T follicular helper cell (primary cell): ENCODE measurements at regions not wholly inside any gene's neighbourhood (a gene's known extent, or its start where the extent isn't known, plus 50 kb on each side); places are given as distances from the start of the nearest gene placed in this dataset.

Source experiments
- DNase-seq: peaks from one replicate; pipeline ENCODE4 v3.0.0-alpha.2; 2020; ENCODE audit warnings: low read depth

GRCh38 chr9:88692827-88693226 lies 157.8 kb downstream of the NXNL2 start:
- no peak for DNase-seq

GRCh38 chr9:88694625-88695024 lies 159.6 kb downstream of the NXNL2 start:
- DNase-seq: no peak

- no peak for DNase-seq
Observed at GRCh38 chr9:88696501-88696900, 161.5 kb downstream of the NXNL2 start.

DNA sequence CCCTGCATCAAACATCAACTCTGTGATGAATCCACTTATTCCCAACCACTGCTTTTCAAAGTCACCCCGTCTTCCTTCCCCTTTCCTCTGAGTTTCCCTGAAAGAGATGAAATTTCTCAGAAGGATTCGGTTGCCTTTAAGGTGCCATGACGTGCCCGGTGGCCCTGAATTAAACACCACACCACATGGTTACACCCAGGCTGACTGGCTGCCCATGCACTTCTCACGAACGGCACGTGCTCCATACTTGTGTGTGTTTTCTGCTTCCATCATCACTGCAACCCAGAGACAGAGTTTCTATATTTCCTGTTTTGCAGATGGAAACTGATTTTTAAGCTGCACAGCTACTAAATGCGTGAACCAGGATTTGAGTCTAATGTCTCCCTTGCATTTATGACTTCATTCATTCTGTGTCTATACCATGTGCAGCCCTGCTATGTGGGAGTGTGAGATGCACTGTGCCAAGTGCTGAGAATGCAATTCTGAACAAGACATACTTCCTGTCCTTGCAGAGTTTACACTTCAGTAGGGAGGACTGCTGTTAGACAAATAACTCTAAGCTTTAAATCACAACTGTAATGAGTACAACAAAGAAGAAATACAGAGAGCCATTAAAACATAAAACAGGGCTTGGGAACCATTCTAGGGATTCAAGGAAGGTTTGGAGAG lies 162.9 kb downstream of the NXNL2 start:
- DNase-seq: no peak

GRCh38 chr9:88702985-88703384 lies 168.0 kb downstream of the NXNL2 start:
- no peak for DNase-seq

DNA sequence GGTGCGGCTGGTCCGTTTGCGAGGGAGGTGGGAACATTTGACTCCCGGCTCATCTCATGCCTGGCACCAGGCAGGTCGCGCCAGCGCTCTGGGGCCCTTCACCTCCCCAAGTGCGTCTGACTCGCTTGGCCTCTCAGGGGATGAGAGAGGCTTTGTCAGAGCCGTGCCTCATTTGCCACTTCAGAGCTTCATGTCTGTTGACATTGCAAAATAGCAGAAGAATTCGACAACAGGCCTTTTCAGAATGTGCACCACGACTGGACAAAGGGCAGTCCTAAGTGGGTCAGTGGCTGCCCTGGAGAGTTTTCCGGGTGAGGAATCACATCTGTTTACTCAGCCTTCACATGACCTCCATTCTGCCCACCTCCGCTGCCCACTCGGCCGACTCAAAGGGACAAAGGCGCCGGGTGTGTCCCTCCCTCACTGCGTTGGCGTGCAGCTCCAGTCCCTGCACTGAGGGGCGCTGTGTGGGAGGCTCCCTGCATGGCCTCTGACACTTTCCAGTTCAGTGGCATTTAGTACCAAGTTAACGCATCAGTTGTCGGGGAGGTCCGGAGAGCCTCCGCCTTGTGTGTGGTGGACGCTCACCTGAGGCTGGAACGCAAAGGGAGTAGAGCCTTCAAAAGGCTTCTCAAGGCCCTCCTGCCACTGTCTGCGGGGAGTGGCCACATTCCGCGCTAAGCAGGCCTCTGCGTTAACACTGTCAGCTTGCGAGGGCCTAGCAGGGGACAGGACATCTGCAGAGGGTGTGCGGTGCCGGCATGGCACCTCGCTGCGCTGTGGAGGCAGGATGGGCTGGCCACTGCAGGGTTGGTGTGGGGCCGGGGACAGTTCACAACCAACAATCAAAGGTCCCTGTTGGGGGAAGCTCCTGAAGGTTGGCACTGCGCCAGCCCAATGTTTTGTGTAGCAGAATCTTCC lies 171.5 kb downstream of the NXNL2 start:
- DNase-seq: no peak

DNA sequence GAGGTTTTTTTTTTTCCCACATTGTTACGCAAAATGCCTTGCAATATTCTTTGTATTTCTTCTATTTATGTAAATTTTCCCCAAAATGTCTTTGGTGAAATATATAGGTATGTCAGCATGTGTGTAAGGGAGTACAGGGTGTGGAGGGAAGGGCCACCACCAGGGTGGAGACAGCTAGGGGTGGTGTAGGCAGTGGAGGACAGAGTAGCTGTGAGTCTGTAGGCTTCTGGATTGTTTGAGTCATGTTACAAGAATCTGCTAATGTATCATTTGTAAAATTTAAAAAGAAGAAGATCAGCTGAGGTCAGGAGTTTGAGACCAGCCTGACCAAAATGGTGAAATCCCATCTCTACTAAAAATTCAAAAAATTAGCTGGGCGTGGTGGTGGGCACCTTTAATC lies 175.5 kb downstream of the NXNL2 start:
- no peak for DNase-seq

- no peak for DNase-seq
Observed at GRCh38 chr9:88711719-88712118, 176.7 kb downstream of the NXNL2 start.

GRCh38 chr9:88712484-88712883 lies 177.5 kb downstream of the NXNL2 start:
- no peak for DNase-seq

- DNase-seq: no peak
Observed at GRCh38 chr9:88713010-88713409, 178.0 kb downstream of the NXNL2 start.

DNA sequence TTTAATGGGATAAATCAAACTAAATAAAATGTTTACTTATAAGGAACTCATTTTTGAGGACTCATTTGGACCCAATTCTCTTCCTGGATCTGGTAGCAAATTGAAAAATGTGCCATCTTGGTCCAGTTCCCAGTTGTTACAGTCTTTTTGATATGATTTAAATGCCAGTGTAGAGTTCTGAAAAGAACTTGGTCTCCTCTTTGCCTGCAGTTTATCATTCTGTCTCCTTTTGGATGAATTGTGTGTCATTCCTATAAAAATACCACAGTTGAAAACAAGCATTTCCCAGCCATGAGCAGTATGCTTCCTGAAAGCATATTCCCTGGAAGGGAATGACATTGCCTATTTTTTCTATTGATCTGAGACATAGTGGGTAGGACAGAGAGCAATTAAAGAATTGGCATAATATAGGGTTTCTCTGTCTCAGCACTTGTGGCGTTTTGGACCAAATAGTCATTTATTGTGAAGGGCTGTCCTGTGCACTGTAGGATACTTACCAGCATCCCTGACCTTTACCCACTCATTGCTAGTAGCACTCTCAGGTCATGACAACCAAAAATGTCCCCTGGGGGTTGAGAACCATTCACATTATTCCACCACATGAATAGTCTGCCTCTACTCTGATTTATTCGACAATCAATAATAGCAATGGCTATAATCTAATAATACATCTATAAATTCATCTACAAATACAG lies 181.8 kb downstream of the NXNL2 start:
- DNase-seq: no peak

GRCh38 chr9:88721025-88721424 lies 186.0 kb downstream of the NXNL2 start:
- DNase-seq: no peak

DNA sequence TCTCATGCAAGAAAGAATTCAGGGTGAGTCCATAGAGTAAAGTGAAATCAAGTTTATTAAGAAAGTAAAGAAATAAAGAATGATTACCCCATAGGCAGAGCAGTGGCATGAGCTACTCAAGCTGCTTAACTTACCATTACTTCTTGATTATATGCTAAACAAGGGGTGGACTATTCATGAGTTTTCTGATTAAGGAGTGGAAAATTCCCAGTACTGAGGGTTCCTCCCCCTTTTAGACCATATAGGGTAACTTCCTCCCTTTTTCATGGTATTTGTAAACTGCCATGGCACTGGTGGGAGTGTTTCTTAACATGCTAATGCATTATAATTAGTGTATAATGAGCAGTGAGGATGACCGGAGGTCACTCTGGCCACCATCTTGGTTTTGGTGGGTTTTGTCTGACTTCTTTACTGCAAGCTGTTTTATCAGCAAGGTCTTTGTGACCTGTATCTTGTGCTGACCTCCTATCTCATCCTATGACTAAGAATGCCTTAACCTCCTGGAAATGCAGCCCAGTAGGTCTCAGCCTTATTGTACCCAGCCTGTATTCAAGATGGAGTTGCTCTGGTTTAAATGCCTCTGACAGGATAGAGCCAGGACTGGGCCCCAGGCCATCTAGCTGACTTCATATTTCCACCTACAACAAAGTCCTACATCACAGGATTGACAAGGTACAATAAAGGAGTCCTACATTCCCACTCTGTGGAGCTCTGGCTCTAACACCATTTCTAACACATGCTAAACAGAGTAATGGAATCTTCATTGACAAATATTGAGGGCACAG lies 186.7 kb downstream of the NXNL2 start:
- DNase-seq: no peak

DNA sequence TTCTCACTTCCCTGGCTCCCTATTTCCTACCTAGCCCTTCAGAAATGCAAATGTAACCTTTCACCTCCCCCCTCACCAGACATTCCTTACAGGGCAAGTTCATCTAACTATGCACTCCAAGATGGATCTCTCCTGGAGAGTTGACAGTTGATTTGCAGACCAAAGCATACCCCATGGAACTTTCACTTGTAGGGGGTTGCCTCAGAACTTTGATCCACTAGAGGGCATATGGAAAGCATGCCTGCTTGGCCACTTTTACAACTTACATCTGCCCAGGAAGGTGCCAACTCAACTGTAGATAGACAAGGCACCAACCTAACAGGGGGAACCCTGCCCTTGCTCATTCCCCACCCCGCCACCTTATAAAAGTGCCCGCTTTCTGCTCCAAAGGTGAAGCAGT lies 187.8 kb downstream of the NXNL2 start:
- DNase-seq: no peak

DNA sequence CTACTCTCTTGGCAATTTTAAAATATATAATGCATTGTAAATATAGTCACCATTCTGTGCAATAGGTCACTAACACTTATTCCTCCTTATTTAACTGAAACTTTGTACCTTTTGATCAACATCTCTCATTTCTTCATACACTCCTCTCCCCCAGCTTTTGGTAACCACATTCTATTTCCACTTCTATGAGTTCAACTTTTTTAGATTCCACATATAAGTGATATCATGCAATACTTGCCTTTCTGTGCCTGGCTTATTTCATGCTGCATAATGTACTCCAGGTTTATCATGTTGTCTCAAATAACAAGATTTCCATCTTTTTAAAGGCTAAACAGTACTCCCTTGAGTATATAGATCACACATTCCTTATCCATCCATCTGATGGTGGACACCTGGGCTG lies 188.8 kb downstream of the NXNL2 start:
- DNase-seq: no peak

DNA sequence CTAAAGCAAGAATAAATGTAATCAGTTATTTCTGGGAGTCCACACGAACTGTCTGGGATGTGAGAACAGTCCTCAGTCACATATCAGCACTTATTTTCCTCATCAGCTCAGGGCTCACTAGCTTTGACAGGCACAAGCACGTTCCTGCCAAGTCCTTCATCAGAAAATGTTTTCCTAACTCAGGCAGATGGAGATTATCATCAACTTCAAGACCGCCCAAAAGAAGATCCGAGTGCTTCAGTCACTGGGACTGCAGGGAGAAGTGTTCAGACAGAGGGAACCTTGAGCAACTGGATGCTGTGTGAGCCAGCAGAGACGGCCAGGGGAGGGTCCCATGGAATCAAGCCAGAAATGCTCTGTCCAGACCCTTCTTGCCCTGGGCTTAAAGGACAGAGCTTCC lies 189.4 kb downstream of the NXNL2 start:
- DNase-seq: no peak

DNA sequence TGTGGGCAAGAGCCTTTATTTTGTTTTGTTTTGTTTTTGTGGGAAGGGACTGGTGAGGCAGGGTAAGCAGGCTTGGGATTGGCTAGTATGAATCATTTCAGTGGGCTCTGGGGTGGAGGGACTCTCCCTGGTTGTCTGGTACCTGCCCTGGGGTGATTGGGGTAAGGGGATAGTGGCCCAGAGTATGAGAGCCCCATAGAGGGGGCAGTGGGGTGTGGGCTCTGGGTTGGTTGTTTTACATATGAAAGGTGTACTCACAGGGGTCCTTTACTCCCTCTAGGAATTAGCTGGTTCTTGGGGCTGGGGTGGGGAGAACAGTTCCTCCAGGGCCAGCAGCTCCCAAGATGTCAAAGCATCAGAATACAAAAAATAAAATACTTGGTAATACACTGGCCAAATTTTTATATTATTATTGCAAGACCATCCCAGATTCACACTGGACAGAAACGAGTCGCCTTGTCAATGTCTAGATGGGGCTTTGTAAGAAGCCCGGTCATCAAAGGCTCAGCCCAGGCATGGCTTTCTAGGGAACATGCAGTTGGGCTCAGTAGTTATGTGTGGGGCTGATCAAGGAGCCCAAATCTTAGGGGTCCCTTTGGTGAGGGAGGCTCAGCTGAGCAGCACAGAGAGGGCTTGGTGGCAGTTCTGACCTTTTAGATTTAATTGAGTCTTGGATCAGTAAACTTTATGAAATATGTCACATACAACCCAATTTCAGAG lies 190.5 kb downstream of the NXNL2 start:
- no peak for DNase-seq

DNA sequence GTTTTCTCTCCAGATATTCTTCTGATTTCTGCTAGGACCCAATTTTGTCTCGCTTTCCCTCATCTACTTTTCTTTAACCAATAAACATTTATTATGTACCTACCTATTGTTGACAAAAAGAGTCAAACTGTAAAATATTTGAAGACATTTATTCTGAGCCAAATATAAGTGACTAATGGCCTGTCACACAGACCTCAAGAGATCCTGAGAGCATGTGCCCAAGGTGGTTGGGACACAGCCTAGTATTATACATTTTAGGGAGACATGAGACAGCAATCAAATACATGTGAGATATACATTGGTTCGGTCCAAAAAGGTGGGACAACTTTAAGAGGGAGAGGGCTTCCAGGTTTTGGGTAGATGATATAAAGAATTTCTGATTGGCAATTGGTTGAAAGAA lies 191.8 kb downstream of the NXNL2 start:
- no peak for DNase-seq

DNA sequence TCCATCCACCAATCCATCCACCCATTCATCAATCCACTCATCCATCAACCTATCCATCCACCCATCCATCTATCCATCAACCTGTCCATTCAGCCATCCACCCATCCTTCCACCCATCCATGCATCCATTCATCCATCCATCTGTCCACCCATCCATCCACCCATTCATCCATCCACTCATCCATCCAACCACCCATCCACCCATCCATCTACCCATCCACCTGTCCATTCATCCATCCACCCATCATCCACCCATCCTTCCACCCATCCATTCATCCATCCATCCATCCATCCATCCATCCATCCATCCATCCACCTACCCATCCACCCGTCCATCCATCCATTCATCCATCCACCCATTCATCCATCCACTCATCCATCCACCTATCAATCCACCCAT lies 195.8 kb downstream of the NXNL2 start:
- DNase-seq: no peak

- DNase-seq: no peak
Observed at GRCh38 chr9:88732128-88732527, 197.2 kb downstream of the NXNL2 start.

DNA sequence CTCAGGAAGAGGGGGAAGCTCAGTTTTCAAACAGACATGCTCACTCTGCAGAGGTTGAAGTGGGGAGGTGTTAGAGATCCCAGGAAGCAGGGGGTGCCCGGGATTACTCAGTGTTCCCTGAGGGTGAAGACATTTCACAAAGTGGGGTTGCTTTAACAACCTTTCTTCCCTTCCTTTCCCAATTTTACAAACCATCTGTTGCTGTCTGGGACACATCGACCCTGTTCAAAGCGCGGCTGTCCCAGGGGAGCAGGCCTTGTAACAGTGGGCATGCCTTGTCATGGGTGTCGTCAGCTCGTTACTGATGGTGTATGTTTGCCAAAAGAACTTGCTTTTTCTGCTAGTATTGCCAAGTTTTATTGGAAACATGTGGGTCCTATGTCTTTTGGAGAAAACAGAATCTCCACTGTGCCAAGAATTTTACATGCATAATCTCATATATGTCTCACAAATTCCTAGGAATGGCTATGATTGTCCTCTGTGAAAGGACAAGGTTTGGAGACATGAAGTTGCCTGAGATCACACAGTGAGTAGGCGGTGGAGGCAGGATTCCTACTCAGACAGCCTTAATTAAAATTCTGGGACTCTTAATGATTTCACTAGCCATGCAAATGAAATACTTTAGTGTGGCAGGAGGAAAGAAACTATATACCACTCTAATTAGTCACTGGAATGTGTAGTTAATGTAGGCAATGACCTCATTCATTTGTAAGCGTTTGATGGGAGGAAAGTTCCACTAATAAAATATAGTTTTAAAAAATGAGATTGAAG lies 198.9 kb downstream of the NXNL2 start:
- DNase-seq: no peak
